Esophagus squamous epithelium (tissue), 4 donors: ENCODE measurements at regions not wholly inside any gene's neighbourhood (a gene's known extent, or its start where the extent isn't known, plus 50 kb on each side); places are given as distances from the start of the nearest gene placed in this dataset.

Experiments
- CTCF ChIP-seq, 6 experiments: fragments of 450-650 bp in 4 of 6; fragments of 200-600 bp in 2 of 6; sonication (generic) in 2 of 6; IDR thresholded peaks; one replicate each; pipeline ENCODE4 v1.5.1; 2016 to 2019; ENCODE audit warnings: antibody characterized with exemption in 6 of 6, mild to moderate bottlenecking in 4 of 6, moderate library complexity in 4 of 6
- POLR2A ChIP-seq, 4 donors: fragments of 450-650 bp; IDR thresholded peaks; one replicate each; pipeline ENCODE4 v1.6.1; 2017; ENCODE audit warnings: antibody characterized with exemption in 4 of 4, mild to moderate bottlenecking in 4 of 4, moderate library complexity in 3 of 4

GRCh38 chr1:29664711-29665110, 428.4 kb downstream of the PTPRU start:
- TF ChIP-seq CTCF (IDR thresholded peaks at IDR 0.05) (no peak), POLR2A (IDR thresholded peaks at IDR 0.05) (no peak)
